Osteocyte (in vitro differentiated cells): ENCODE measurements at regions not wholly inside any gene's neighbourhood (a gene's known extent, or its start where the extent isn't known, plus 50 kb on each side); places are given as distances from the start of the nearest gene placed in this dataset.

ENCODE experiments used
- DNase-seq: peaks from one replicate; pipeline ENCODE4 v3.0.0; 2021; ENCODE audit warnings: mixed read lengths; ENCODE audit not compliant: unreplicated experiment; ENCODE audit errors: extremely low spot score
- H3K27ac Mint-ChIP-seq: one replicate; pipeline ENCODE4 v1.8.0; 2021; ENCODE audit warnings: mild to moderate bottlenecking, mixed read lengths; ENCODE audit not compliant: unreplicated experiment
- H3K27me3 Mint-ChIP-seq: one replicate; pipeline ENCODE4 v1.8.0; 2021; ENCODE audit warnings: mixed read lengths; ENCODE audit not compliant: unreplicated experiment
- H3K36me3 Mint-ChIP-seq: one replicate; pipeline ENCODE4 v1.8.0; 2021; ENCODE audit warnings: mixed read lengths; ENCODE audit not compliant: unreplicated experiment
- H3K4me1 Mint-ChIP-seq: one replicate; pipeline ENCODE4 v1.8.0; 2021; ENCODE audit warnings: mixed read lengths; ENCODE audit not compliant: unreplicated experiment
- H3K4me3 Mint-ChIP-seq: one replicate; pipeline ENCODE4 v1.8.0; 2021; ENCODE audit warnings: mild to moderate bottlenecking, moderate library complexity, mixed read lengths; ENCODE audit not compliant: unreplicated experiment
- H3K9me3 Mint-ChIP-seq: one replicate; pipeline ENCODE4 v1.8.0; 2021; ENCODE audit warnings: mixed read lengths; ENCODE audit not compliant: unreplicated experiment
- CTCF ChIP-seq: fragments of 200-600 bp; sonication (generic); IDR thresholded peaks from 2 replicates; pipeline ENCODE4 v1.5.0; 2021; ENCODE audit warnings: antibody characterized with exemption, mild to moderate bottlenecking, moderate library complexity

GRCh38 chr14:97687944-97688630 lies 890.9 kb downstream of the VRK1 start:
- Mint-ChIP-seq H3K4me1 (no peaks in the 10 kb centered on the region), H3K27ac (no peak overlapping the region), H3K36me3 (no peaks in the 10 kb centered on the region), H3K27me3 (no peaks in the 10 kb centered on the region), H3K4me3 (no peak overlapping the region), H3K9me3 (peaks cover 43% of the 10 kb centered on the region)
- TF ChIP-seq CTCF: no peak
- no peak for DNase-seq

GRCh38 chr14:97688631-97689336 lies 891.6 kb downstream of the VRK1 start:
- no peak for TF ChIP-seq CTCF
- peaks cover 43% of the 10 kb centered on the region for H3K9me3 Mint-ChIP-seq
- no peak overlapping the region for H3K27ac Mint-ChIP-seq
- no peak for DNase-seq
- no peak overlapping the region for H3K4me3 Mint-ChIP-seq
- H3K36me3 Mint-ChIP-seq: no peaks in the 10 kb centered on the region
- no peaks in the 10 kb centered on the region for H3K4me1 Mint-ChIP-seq
- no peaks in the 10 kb centered on the region for H3K27me3 Mint-ChIP-seq

GRCh38 chr14:97692084-97692483 lies 894.9 kb downstream of the VRK1 start:
- no peak overlapping the region for H3K4me3 Mint-ChIP-seq
- peaks cover 44% of the 10 kb centered on the region for H3K9me3 Mint-ChIP-seq
- no peaks in the 10 kb centered on the region for H3K4me1 Mint-ChIP-seq

DNA sequence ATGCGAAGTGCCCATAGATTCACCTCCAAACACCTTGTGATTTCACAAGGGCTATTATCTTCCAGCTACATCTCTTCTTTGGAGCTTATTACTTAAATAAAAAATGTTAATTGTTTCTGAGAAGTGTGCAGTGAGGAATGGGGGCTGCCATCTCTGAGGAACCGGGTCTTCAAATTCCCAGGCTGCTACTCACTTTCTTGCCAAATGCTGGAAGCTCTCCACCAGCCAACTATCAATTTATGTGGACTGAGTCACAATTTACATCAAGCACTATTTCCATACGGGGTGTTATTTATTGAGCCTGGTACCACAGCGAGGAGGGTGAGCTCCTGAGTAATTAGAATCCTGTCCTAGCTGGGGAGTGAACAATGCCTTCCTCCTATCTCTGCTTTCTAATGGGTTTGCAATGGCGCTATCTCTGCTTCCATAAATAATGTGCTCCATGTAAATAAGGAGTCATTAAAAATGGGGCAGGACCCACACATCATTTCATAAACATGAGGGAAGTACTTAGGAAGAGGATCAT lies 898.3 kb downstream of the VRK1 start:
- H3K9me3 Mint-ChIP-seq: peaks cover 58% of the 10 kb centered on the region
- no peak overlapping the region for H3K4me3 Mint-ChIP-seq
- H3K27me3 Mint-ChIP-seq: no peaks in the 10 kb centered on the region
- TF ChIP-seq CTCF: no peak
- H3K27ac Mint-ChIP-seq: no peak overlapping the region
- H3K36me3 Mint-ChIP-seq: no peaks in the 10 kb centered on the region
- no peaks in the 10 kb centered on the region for H3K4me1 Mint-ChIP-seq
- no peak for DNase-seq

More at GRCh38 chr14:97692084-97692483, 894.9 kb downstream of the VRK1 start:
- Mint-ChIP-seq H3K27ac (no peak overlapping the region), H3K27me3 (no peaks in the 10 kb centered on the region), H3K36me3 (no peaks in the 10 kb centered on the region)
- TF ChIP-seq CTCF: no peak
- DNase-seq: no peak

GRCh38 chr14:97697772-97698171 lies 900.6 kb downstream of the VRK1 start:
- peaks cover 48% of the 10 kb centered on the region for H3K9me3 Mint-ChIP-seq

More at GRCh38 chr14:97697772-97698171, 900.6 kb downstream of the VRK1 start:
- H3K4me3 Mint-ChIP-seq: no peak overlapping the region
- H3K27me3 Mint-ChIP-seq: no peaks in the 10 kb centered on the region
- no peaks in the 10 kb centered on the region for H3K36me3 Mint-ChIP-seq
- no peaks in the 10 kb centered on the region for H3K4me1 Mint-ChIP-seq
- TF ChIP-seq CTCF: no peak
- DNase-seq: no peak
- no peak overlapping the region for H3K27ac Mint-ChIP-seq
